H9 (cell line): ENCODE measurements at regions not wholly inside any gene's neighbourhood (a gene's known extent, or its start where the extent isn't known, plus 50 kb on each side); places are given as distances from the start of the nearest gene placed in this dataset.

Source experiments
- DNase-seq: peaks from one replicate; pipeline ENCODE4 v3.0.0-alpha.2; 2017
- H2AFZ ChIP-seq: one replicate; pipeline ENCODE4 v1.6.1; 2013; ENCODE audit warnings: mild to moderate bottlenecking, low read length, control low read depth, moderate library complexity
- H2AK5ac ChIP-seq: 2 replicates; pipeline ENCODE4 v1.6.1; 2013; ENCODE audit warnings: low read length, control low read depth, mixed read lengths; ENCODE audit not compliant: insufficient read length
- H2BK120ac ChIP-seq: one replicate; pipeline ENCODE4 v1.6.1; 2013; ENCODE audit warnings: low read depth, mild to moderate bottlenecking, low read length, control low read depth, inconsistent platforms; ENCODE audit not compliant: poor library complexity, severe bottlenecking
- H2BK12ac ChIP-seq: 2 replicates; pipeline ENCODE4 v1.6.1; 2013; ENCODE audit warnings: low read length, control low read depth, mixed read lengths, low read depth; ENCODE audit not compliant: insufficient read length
- H2BK15ac ChIP-seq: 2 replicates; pipeline ENCODE4 v1.6.1; 2013; ENCODE audit warnings: low read depth, low read length, control low read depth
- H2BK20ac ChIP-seq: one replicate; pipeline ENCODE4 v1.6.1; 2013; ENCODE audit warnings: low read depth, mild to moderate bottlenecking, low read length, control low read depth, inconsistent platforms; ENCODE audit not compliant: poor library complexity, severe bottlenecking
- H2BK5ac ChIP-seq: 2 replicates; pipeline ENCODE4 v1.6.1; 2013; ENCODE audit warnings: low read length, control low read depth, mixed read lengths; ENCODE audit not compliant: insufficient read length
- H3K14ac ChIP-seq: 2 replicates; pipeline ENCODE4 v1.6.1; 2013; ENCODE audit warnings: low read length, control low read depth; ENCODE audit not compliant: insufficient read depth
- H3K18ac ChIP-seq: 2 replicates; pipeline ENCODE4 v1.6.1; 2013; ENCODE audit warnings: low read depth, mild to moderate bottlenecking, mixed read lengths, low read length, control low read depth; ENCODE audit not compliant: insufficient read length
- H3K23ac ChIP-seq: 2 replicates; pipeline ENCODE4 v1.6.1; 2013; ENCODE audit warnings: low read length, control low read depth, mixed read lengths, low read depth; ENCODE audit not compliant: insufficient read length
- H3K23me2 ChIP-seq: 2 replicates; pipeline ENCODE4 v1.6.1; 2013; ENCODE audit warnings: low read depth, mild to moderate bottlenecking, mixed read lengths, low read length, control low read depth; ENCODE audit not compliant: insufficient read length, poor library complexity, severe bottlenecking
- H3K27ac ChIP-seq: 2 replicates; pipeline ENCODE4 v1.5.1; 2013; ENCODE audit warnings: low read length, control low read depth, mixed read lengths, low read depth; ENCODE audit not compliant: insufficient read length
- H3K27me3 ChIP-seq: 2 replicates; pipeline ENCODE4 v1.6.1; 2013; ENCODE audit warnings: low read length, control low read depth, inconsistent platforms; ENCODE audit not compliant: insufficient read depth
- H3K4ac ChIP-seq: 2 replicates; pipeline ENCODE4 v1.6.1; 2013; ENCODE audit warnings: low read depth, mild to moderate bottlenecking, control low read depth, inconsistent platforms, low read length, moderate library complexity
- H3K4me1 ChIP-seq: 2 replicates; pipeline ENCODE4 v1.6.1; 2013; ENCODE audit warnings: low read length, control low read depth, inconsistent platforms; ENCODE audit not compliant: insufficient read depth
- H3K4me2 ChIP-seq: 2 replicates; pipeline ENCODE4 v1.6.1; 2013; ENCODE audit warnings: low read length, control low read depth, mixed read lengths; ENCODE audit not compliant: insufficient read length, insufficient read depth
- H3K56ac ChIP-seq: 2 replicates; pipeline ENCODE4 v1.6.1; 2013; ENCODE audit warnings: low read depth, mild to moderate bottlenecking, mixed read lengths, low read length, control low read depth; ENCODE audit not compliant: insufficient read length
- H3K79me1 ChIP-seq: 2 replicates; pipeline ENCODE4 v1.6.1; 2013; ENCODE audit warnings: low read depth, mild to moderate bottlenecking, moderate library complexity, low read length, control low read depth, inconsistent platforms; ENCODE audit not compliant: insufficient read depth, poor library complexity, severe bottlenecking
- H3K79me2 ChIP-seq: 2 replicates; pipeline ENCODE4 v1.6.1; 2013; ENCODE audit warnings: low read length, control low read depth, inconsistent platforms; ENCODE audit not compliant: insufficient read depth
- H3K9ac ChIP-seq: 2 replicates; pipeline ENCODE4 v1.6.1; 2013; ENCODE audit warnings: low read length, control low read depth, mixed read lengths; ENCODE audit not compliant: insufficient read length; ENCODE audit errors: extremely low read depth
- H3K9me3 ChIP-seq: one replicate; pipeline ENCODE4 v1.6.1; 2013; ENCODE audit warnings: low read depth, low read length, inconsistent platforms; ENCODE audit not compliant: control insufficient read depth
- H3T11ph ChIP-seq: one replicate; pipeline ENCODE4 v1.6.1; 2013; ENCODE audit warnings: mild to moderate bottlenecking, low read length, control low read depth, inconsistent platforms
- H4K20me1 ChIP-seq: one replicate; pipeline ENCODE4 v1.6.1; 2013; ENCODE audit not compliant: control insufficient read depth, insufficient read length, insufficient read depth
- H4K5ac ChIP-seq: 2 replicates; pipeline ENCODE4 v1.6.1; 2013; ENCODE audit warnings: low read depth, mild to moderate bottlenecking, mixed read lengths, low read length, control low read depth; ENCODE audit not compliant: insufficient read length
- H4K8ac ChIP-seq: replicated peaks from 2 replicates; pipeline ENCODE4 v1.6.1; 2013; ENCODE audit warnings: low read length, control low read depth, mixed read lengths, low read depth; ENCODE audit not compliant: insufficient read length
- H4K91ac ChIP-seq: 2 replicates; pipeline ENCODE4 v1.6.1; 2013; ENCODE audit warnings: low read depth, mild to moderate bottlenecking, moderate library complexity, mixed read lengths, low read length, control low read depth; ENCODE audit not compliant: insufficient read length
- H3K27ac Mint-ChIP-seq, 3 experiments: 2 replicates in 2 of 3; 3 replicates in 1 of 3; pipeline ENCODE4 v1.8.0; 2020 to 2021; ENCODE audit warnings: mixed read lengths in 3 of 3, mild to moderate bottlenecking in 1 of 3, moderate library complexity in 1 of 3
- H3K27me3 Mint-ChIP-seq: 2 replicates; pipeline ENCODE4 v1.8.0; 2021; ENCODE audit warnings: low read depth, mild to moderate bottlenecking, moderate library complexity, mixed read lengths
- H3K36me3 Mint-ChIP-seq, 3 experiments: 2 replicates in 2 of 3; 3 replicates in 1 of 3; pipeline ENCODE4 v1.8.0; 2020 to 2021; ENCODE audit warnings: low read depth in 3 of 3, mixed read lengths in 3 of 3; ENCODE audit not compliant: insufficient read depth in 1 of 3
- H3K4me1 Mint-ChIP-seq, 2 experiments: 2 replicates each; pipeline ENCODE4 v1.8.0; 2020; ENCODE audit warnings: mixed read lengths in 2 of 2
- H3K4me3 Mint-ChIP-seq, 2 experiments: 2 replicates in 1 of 2; 3 replicates in 1 of 2; pipeline ENCODE4 v1.8.0; 2020 to 2021; ENCODE audit warnings: mild to moderate bottlenecking in 2 of 2, mixed read lengths in 2 of 2, moderate library complexity in 1 of 2
- H3K9me3 Mint-ChIP-seq, 2 experiments: 2 replicates in 1 of 2; 3 replicates in 1 of 2; pipeline ENCODE4 v1.8.0; 2020; ENCODE audit warnings: mild to moderate bottlenecking in 2 of 2, mixed read lengths in 2 of 2, moderate library complexity in 1 of 2
- CTCF ChIP-seq: fragments of 200-600 bp; sonication (generic); conservative IDR thresholded peaks from 3 replicates; pipeline ENCODE4 v1.8.0; 2021; ENCODE audit warnings: antibody characterized with exemption, mild to moderate bottlenecking
- WGBS: extraction: QIAGEN DNeasy Blood & Tissue Kit; methylation state at CpG from one replicate; pipeline ENCODE4 v1.1.7; 2013; ENCODE audit warnings: missing lambda C conversion rate, low lambda C conversion rate, mixed read lengths; ENCODE audit not compliant: insufficient read length; ENCODE audit errors: extremely low coverage; 5-methylcytosine and 5-hydroxymethylcytosine counted together

- Histone ChIP-seq H4K20me1 (no peaks in the 10 kb centered on the region), H2BK15ac (no peak overlapping the region), H2AFZ (no peak overlapping the region), H4K5ac (no peak overlapping the region), H4K8ac (no peak overlapping the region), H3K9me3 (peaks cover 5% of the 10 kb centered on the region), H3K14ac (no peak overlapping the region), H4K91ac (no peak overlapping the region), H3K18ac (no peak overlapping the region), H3K23me2 (no peaks in the 10 kb centered on the region), H3K4ac (no peak overlapping the region), H2BK120ac (no peak overlapping the region), H3K9ac (no peak overlapping the region), H3K4me2 (no peak overlapping the region), H3K79me2 (no peaks in the 10 kb centered on the region), H2BK12ac (no peak overlapping the region), H3K79me1 (no peaks in the 10 kb centered on the region), H2AK5ac (no peak overlapping the region), H3K4me1 (peaks cover 10% of the 10 kb centered on the region; the same call in 1 of the 2 replicates), H2BK5ac (no peak overlapping the region), H3T11ph (no peak overlapping the region), H3K27ac (no peak overlapping the region), H3K27me3 (no peaks in the 10 kb centered on the region), H2BK20ac (no peak overlapping the region), H3K23ac (no peak overlapping the region), H3K56ac (no peak overlapping the region)
- peak overlapping the region in 1 of 3 experiments; percentile 46; a peak in 1 of 7 replicates for H3K27ac Mint-ChIP-seq
- H3K4me3 Mint-ChIP-seq: no peak overlapping the region
- H3K9me3 Mint-ChIP-seq: peaks cover 10 to 11% of the 10 kb centered on the region in 2 experiments
- H3K36me3 Mint-ChIP-seq: peaks cover 1 to 11% (median 7%) of the 10 kb centered on the region in 3 experiments
- peaks cover 29 to 30% of the 10 kb centered on the region in 2 experiments for H3K4me1 Mint-ChIP-seq
- TF ChIP-seq CTCF: no peak
- whole genome bisulfite sequencing: no CpG with 5 or more reads among the region's 3 CpGs
- no peak for DNase-seq
- H3K27me3 Mint-ChIP-seq: no peaks in the 10 kb centered on the region
Measured at GRCh38 chr6:94041945-94042709, 622.8 kb upstream of the EPHA7 start.
